NCI-H82 (cell line): ENCODE measurements at regions not wholly inside any gene's neighbourhood (a gene's known extent, or its start where the extent isn't known, plus 50 kb on each side); places are given as distances from the start of the nearest gene placed in this dataset.

ENCODE experiments used
- DNase-seq: peaks from one replicate; lab custom pipeline; 2025; lab: John Stamatoyannopoulos, UW

- DNase-seq: no peak
These were observed 52.2 kb downstream of the FAT3 start for GRCh38 chr11:92276773-92277172.

- no peak for DNase-seq
These were observed 53.3 kb downstream of the FAT3 start for GRCh38 chr11:92277871-92278270.

- no peak for DNase-seq
These were observed 54.3 kb downstream of the FAT3 start for GRCh38 chr11:92278791-92279433.

GRCh38 chr11:92284107-92284506 is 59.5 kb downstream of the FAT3 start:
- no peak for DNase-seq

GRCh38 chr11:92284558-92284957 is 59.9 kb downstream of the FAT3 start:
- no peak for DNase-seq

GRCh38 chr11:92285776-92286175 is 61.2 kb downstream of the FAT3 start:
- DNase-seq: no peak

GRCh38 chr11:92286709-92287108 is 62.1 kb downstream of the FAT3 start:
- DNase-seq: no peak

GRCh38 chr11:92295175-92296137 is 70.8 kb downstream of the FAT3 start:
- no peak for DNase-seq

GRCh38 chr11:92296138-92296515 is 71.5 kb downstream of the FAT3 start:
- DNase-seq: no peak

- peak; percentile 39 for DNase-seq
These were observed 73.2 kb downstream of the FAT3 start for GRCh38 chr11:92297567-92298553.

- no peak for DNase-seq
These were observed 76.3 kb downstream of the FAT3 start for GRCh38 chr11:92300876-92301275.

GRCh38 chr11:92302770-92303169 is 78.2 kb downstream of the FAT3 start:
- DNase-seq: no peak

- DNase-seq: no peak
These were observed 79.7 kb downstream of the FAT3 start for GRCh38 chr11:92304271-92304670.

- no peak for DNase-seq
These were observed 82.4 kb downstream of the FAT3 start for GRCh38 chr11:92306966-92307510.

- no peak for DNase-seq
These were observed 83.7 kb downstream of the FAT3 start for GRCh38 chr11:92308366-92308765.

- DNase-seq: no peak
These were observed 87.2 kb downstream of the FAT3 start for GRCh38 chr11:92311616-92312449.

- DNase-seq: no peak
These were observed 89.2 kb downstream of the FAT3 start for GRCh38 chr11:92313784-92314183.

- no peak for DNase-seq
These were observed 89.9 kb downstream of the FAT3 start for GRCh38 chr11:92314499-92314898.

GRCh38 chr11:92316106-92316809 is 91.6 kb downstream of the FAT3 start:
- no peak for DNase-seq

- no peak for DNase-seq
These were observed 92.6 kb downstream of the FAT3 start for GRCh38 chr11:92317222-92317621.
